ENCODE measurements at regions not wholly inside any gene's neighbourhood (a gene's known extent, or its start where the extent isn't known, plus 50 kb on each side); places are given as distances from the start of the nearest gene placed in this dataset.

DNA sequence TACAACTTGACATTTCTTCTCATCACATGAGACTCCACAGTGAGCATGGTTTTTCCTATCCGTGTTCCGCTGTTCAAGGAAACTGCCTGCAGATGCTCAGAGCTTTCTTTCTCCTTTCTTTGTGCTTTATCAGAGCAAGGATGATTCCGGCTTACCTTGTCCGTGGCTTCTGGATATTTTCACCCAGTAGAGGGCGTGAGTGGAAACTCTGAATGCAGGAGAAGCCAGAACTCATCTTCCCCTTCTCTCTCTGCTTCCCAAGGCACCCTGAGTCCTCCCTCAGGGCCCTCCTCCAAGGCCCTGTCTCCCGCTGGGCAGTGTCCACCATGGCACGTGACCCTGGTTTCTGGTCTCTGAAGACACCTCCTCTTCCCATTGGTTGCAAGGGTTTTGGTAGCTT is 721.1 kb upstream of the RBFOX1 start:
- DNase-seq (ENCODE audit: low read depth in 1 of 2, low spot score in 1 of 2), result no peak

GRCh38 chr16:6605490-6605889 is 727.2 kb upstream of the RBFOX1 start:
- no peak for DNase-seq (ENCODE audit: low read depth in 1 of 2, low spot score in 1 of 2)

DNA sequence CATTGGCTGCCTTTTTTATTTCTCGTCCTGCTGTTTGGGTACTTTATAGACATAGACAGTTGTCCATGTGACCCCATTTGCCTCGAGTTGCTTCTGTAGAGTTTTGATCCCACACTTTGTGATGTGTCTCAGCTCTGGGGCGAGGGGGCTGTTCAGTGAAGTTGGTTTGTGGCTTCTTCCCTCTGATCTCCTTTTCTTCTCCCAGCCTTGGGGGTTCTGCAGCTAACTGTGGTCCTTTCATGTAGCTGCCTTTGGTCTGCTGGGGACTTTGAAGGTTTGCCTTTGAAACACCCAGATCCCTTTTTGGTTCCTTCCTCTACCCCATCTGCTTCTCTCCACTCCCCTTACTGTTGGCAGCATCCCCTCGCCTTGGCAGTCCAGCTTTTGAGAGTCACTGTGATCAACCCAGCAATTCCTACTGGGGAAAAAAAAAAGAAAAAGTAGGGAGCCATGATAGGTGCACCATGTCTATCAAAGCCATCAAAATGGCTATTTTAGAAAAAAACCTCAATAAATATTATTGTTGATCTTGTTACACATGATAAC is 728.8 kb upstream of the RBFOX1 start:
- DNase-seq (ENCODE audit: low read depth in 1 of 2, low spot score in 1 of 2), result no peak

DNA sequence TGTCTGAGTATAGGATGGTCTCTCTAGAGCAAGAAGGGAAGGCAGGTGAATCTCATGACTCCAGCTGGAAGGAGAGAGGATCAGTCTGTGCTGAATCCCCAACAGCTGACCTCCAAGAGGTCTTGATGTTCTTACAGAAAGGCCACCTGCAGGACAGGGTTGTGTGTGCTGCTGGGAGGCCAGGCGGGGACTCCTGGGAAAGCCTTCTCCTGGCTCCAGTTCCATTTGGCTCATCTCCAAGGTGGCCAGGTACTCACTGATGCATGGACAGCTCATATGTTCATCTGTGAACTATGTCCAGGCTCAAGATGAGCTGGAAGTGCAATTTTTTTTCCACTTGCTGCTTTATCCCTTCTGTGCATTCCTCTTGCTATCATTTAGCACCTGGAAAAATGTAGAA is 730.2 kb upstream of the RBFOX1 start:
- no peak for DNase-seq (ENCODE audit: low read depth in 1 of 2, low spot score in 1 of 2)

- DNase-seq (ENCODE audit: low read depth in 1 of 2, low spot score in 1 of 2), result no peak
Measured at GRCh38 chr16:6600167-6600566, 732.5 kb upstream of the RBFOX1 start.

DNA sequence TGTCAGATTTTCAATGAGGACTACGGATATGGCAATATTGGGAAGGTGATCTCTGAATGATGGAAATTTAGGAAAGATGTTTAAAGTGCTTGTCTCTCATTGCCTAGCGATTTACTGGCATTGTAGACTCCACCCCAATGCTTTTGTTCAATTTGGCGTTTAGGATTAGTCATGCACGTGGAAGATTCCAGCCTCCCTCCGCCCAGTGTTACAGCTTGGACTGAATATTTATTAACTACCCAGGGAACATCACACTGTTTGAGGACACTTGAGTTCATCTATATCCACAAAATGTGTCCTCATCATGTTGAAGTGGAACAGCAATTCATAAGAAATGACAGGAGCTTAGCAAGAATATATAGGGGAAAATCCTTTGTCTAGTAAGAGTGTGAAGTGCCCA is 738.8 kb upstream of the RBFOX1 start:
- no peak for DNase-seq (ENCODE audit: low read depth in 1 of 2, low spot score in 1 of 2)

GRCh38 chr16:6576606-6577005 is 756.0 kb upstream of the RBFOX1 start:
- no peak for DNase-seq (ENCODE audit: low read depth in 1 of 2, low spot score in 1 of 2)

GRCh38 chr16:6576113-6576512 is 756.5 kb upstream of the RBFOX1 start:
- no peak for DNase-seq (ENCODE audit: low read depth in 1 of 2, low spot score in 1 of 2)

DNA sequence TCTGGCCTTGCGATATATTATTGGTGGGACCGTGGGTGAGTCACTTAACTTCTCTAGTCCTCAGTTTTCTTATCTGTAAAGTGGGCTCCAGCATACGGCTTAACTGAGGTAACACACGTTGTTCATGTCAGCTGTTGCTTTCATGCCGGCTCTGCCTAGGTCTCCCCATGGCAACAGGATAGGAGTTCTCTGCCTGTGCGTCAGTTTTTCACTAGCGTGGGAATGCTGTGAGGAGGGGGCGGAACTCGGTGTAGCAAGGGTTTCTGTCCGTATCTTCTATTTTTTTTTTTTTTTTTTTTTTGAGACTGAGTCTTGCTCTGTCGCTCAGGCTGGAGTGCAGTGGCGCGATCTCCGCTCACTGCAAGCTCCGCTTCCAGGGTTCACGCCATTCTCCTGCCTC is 758.5 kb upstream of the RBFOX1 start:
- DNase-seq (ENCODE audit: low read depth in 1 of 2, low spot score in 1 of 2), result no peak

GRCh38 chr16:6573577-6573976 is 759.1 kb upstream of the RBFOX1 start:
- no peak for DNase-seq (ENCODE audit: low read depth in 1 of 2, low spot score in 1 of 2)

- DNase-seq (ENCODE audit: low read depth in 1 of 2, low spot score in 1 of 2), result no peak
Measured at GRCh38 chr16:6571044-6571443, 761.6 kb upstream of the RBFOX1 start.

- no peak for DNase-seq (ENCODE audit: low read depth in 1 of 2, low spot score in 1 of 2)
Measured at GRCh38 chr16:6570530-6570929, 762.1 kb upstream of the RBFOX1 start.

GRCh38 chr16:6562986-6563385 is 769.7 kb upstream of the RBFOX1 start:
- no peak for DNase-seq (ENCODE audit: low read depth in 1 of 2, low spot score in 1 of 2)

DNA sequence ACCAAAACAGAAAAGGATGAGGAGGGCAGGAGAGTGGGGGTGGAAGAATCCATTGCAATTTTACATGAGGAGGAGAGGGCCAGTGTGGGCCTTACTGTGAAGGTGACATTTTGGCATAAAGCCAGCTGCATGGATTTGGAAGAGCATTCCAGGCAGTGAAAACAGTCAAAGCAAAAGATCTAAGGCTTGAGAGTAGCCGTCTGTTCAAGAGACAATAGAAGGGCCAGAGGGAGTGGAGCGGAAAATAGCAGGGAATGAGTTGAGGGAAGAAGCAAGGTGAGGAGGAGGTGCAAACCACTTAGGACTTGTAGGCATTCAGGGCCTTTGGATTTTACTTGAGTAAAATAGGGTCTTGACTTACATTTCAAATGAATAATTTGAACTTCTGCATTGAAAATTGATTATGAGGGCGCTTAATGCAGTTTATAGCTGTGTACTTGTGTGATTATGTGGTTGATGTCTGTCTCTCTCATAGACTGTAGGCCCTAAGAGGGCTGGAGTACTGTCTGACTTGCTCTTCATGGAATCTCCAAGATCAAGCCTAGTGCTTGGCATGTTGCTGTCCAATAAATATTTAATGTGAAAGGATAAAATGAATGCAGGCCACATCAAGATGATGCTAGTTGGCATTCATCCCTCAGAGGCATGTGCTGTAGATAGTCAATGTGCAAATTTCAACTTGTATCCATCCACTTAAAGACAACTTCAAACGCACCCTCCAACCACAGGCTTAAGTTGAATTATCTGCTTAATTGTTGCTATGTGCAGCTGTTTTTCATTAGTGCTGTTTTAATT is 772.1 kb upstream of the RBFOX1 start:
- no peak for DNase-seq (ENCODE audit: low read depth in 1 of 2, low spot score in 1 of 2)

DNA sequence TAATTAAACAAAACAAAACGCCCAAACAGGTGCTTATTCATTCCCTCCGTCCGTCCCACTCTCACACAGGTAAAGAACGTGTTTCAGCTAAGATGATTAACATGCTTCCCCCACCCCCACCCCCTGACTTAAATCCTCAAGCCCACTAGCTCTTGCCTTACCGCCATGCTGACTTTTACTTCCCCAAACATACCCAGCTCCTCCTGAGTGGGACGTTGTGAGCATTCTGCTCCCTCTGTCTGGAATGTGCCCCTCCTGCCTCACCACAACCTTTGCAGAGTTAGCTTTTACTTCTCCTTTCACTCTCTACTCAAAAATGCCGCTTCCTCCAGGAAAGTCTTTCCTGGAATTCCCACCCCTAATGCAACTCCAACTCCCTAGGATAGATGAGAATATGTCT is 774.0 kb upstream of the RBFOX1 start:
- no peak for DNase-seq (ENCODE audit: low read depth in 1 of 2, low spot score in 1 of 2)

- DNase-seq (ENCODE audit: low read depth in 1 of 2, low spot score in 1 of 2), result no peak
Measured at GRCh38 chr16:6558126-6558525, 774.5 kb upstream of the RBFOX1 start.

DNA sequence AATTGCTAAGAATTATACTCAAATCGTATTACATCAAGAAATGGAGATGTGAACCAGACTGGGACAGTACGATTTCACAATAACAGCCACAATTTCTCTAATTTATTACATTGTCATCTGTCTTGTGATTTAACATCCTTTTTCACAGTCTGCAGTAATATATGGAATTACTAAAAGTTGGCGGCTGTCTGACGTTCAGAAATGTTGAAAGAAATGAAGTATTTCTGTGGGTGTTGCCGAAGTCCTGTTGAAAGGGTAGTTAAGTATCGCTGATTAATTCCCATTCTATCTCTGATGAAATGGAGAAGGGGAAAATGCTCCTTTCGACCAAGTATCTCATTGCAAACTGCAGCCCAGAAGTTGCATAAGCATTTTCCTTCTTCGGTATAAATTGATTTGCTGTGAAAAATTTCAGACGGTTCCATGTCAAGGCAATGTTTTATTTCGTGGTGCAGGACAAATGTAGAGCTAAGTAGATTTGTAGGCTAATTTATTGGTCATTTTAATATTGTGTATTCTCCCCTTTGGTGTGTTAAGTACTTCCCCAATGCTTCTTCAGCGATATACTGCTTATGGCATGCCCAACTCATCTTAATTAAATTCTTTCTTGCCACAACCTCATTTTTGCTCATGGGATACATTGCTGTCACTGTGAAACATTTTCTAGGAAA is 775.2 kb upstream of the RBFOX1 start:
- DNase-seq (ENCODE audit: low read depth in 1 of 2, low spot score in 1 of 2), result no peak

DNA sequence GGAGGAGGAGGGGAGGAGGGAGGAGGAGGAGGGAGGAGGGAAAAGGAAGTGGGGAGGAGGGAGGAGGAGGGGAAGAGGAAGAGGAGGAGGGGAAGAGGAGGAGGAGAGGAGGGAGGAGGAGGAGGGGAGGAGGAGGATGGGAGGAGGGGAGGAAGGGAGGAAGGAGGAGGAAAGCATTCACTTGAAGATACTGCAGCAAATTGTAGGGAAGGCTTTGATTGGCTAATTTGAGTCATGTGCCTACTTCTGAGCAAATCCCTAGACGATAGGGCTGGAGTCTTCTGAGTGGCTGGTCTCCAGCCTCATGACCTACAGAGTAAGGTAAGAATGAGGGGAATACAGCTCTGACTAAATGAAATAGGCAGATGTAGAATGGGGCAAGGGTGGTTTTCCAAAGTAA is 783.2 kb upstream of the RBFOX1 start:
- no peak for DNase-seq (ENCODE audit: low read depth in 1 of 2, low spot score in 1 of 2)

GRCh38 chr16:6548507-6548906 is 784.1 kb upstream of the RBFOX1 start:
- no peak for DNase-seq (ENCODE audit: low read depth in 1 of 2, low spot score in 1 of 2)

- no peak for DNase-seq (ENCODE audit: low read depth in 1 of 2, low spot score in 1 of 2)
Measured at GRCh38 chr16:6547131-6547530, 785.5 kb upstream of the RBFOX1 start.

- no peak for DNase-seq (ENCODE audit: low read depth in 1 of 2, low spot score in 1 of 2)
Measured at GRCh38 chr16:6545329-6545728, 787.3 kb upstream of the RBFOX1 start.

DNA sequence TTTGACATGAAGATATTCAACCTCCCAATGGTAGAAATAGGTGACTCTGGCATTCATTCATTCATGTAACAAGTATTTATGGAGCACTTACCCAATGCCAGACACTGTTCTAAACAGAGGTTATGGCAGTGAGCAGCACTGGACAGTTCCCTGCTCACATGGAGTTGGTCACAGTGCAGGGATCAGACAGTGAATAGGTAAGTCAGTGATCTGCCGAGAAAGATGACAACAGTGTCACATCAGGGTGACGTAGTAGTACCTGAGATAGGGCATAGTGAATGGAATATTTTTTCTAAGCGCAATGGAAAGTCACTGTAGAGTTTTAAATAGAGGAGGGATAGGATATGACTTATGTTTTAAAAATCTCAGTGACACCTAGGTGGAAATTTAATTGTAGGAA is 791.4 kb upstream of the RBFOX1 start:
- no peak for DNase-seq (ENCODE audit: low read depth in 1 of 2, low spot score in 1 of 2)

- no peak for DNase-seq (ENCODE audit: low read depth in 1 of 2, low spot score in 1 of 2)
Measured at GRCh38 chr16:6536411-6536810, 796.2 kb upstream of the RBFOX1 start.

Data from activated CD4-positive, alpha-beta T cell treated with anti-CD3 and anti-CD28 coated beads, Interleukin-2, amount 50 U/mL, for 24 hours (primary cell).